GM18868 (cell line): ENCODE measurements at regions not wholly inside any gene's neighbourhood (a gene's known extent, or its start where the extent isn't known, plus 50 kb on each side); places are given as distances from the start of the nearest gene placed in this dataset.
"Not testable (repeated sequence)": the region's sequence is repeated elsewhere in the genome, so short reads cannot be mapped to it uniquely, and the experiment has no call there.

ENCODE experiments used
- ATAC-seq: cut with Tn5 transposase; IDR thresholded peaks from one replicate; pipeline ENCODE4 v1.9.1; 2021; ENCODE audit warnings: mild to moderate bottlenecking, moderate library complexity; ENCODE audit not compliant: unreplicated experiment

DNA sequence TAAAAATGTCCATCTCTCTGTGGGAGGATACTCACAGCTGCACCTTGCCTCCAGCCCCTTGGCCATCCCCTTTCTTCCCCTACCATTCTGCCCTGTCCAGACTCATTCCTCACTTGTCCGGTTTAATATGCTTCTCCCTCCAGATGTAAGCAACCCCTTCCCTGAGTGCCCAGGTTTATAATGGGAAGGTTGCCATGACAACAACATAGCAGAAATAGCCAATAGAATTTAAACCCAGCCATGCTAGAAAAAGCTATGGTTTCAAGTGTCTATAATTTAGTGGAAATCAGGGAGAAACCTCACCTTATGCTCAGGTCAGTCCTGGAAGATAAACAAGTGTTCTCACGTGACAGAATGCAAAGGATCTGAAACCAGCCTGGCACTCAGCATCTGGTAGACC, 196.0 kb upstream of the FZD8 start:
- ATAC-seq = no peak

- ATAC-seq = no peak
Observed at GRCh38 chr10:35835545-35835944, 193.4 kb upstream of the FZD8 start.

DNA sequence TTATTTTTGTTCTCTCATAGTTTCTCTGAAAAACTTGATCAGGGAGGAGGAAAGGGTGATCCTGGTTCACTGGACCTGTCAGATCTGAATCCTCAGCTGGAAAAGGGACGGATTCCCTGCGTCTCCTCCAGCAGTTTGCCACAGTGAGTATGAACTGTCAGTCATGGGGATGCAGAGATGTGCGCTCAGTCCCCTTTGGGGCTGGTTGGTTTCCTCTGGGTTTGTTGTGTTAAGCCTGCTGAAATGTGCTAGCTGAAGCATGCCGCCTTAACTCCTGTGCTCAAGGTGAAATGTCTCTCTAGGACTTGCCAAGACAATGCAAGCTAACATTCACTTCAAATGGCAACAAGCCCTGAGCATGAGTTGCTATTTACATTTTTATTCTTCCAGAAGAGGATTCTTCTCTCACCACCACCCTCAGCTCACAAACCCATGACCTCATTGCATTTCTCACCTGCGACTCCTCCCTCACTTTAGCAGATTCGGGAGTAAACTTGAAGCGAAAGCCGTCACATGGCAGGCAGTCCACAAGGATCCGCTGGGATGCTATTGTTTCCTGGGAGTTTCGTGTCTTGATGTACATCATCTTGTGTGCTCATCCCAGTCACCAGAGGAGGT, 192.9 kb upstream of the FZD8 start:
- ATAC-seq = no peak

GRCh38 chr10:35827783-35828182, 185.7 kb upstream of the FZD8 start:
- ATAC-seq = no peak

GRCh38 chr10:35824704-35825103, 182.6 kb upstream of the FZD8 start:
- no peak for ATAC-seq

GRCh38 chr10:35822316-35822715, 180.2 kb upstream of the FZD8 start:
- no peak for ATAC-seq

- ATAC-seq = peak; percentile 89
Observed at GRCh38 chr10:35821339-35821911, 179.3 kb upstream of the FZD8 start.

DNA sequence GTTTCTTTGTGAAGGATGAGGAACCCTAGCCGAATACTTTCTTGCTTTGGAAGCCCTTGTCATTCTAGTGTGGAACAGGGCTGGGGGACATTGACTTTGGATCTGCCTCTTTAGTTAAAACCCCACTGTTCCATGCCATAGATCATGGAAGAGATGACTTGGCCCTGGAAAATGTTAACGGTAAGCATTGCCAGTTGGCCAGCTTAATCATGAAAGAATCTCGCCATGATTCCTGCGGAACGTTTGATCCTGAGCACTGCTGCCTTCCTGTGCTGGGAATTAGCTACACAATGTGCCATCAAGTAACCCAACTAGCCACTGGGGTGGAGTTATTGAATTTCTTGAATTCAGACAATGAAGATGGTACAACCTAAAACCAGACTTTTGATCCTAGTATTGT, 177.6 kb upstream of the FZD8 start:
- no peak for ATAC-seq

GRCh38 chr10:35819011-35819410, 176.9 kb upstream of the FZD8 start:
- no peak for ATAC-seq

- ATAC-seq = not testable (repeated sequence)
Observed at GRCh38 chr10:35817109-35817508, 175.0 kb upstream of the FZD8 start.

GRCh38 chr10:35813219-35813618, 171.1 kb upstream of the FZD8 start:
- no peak for ATAC-seq

DNA sequence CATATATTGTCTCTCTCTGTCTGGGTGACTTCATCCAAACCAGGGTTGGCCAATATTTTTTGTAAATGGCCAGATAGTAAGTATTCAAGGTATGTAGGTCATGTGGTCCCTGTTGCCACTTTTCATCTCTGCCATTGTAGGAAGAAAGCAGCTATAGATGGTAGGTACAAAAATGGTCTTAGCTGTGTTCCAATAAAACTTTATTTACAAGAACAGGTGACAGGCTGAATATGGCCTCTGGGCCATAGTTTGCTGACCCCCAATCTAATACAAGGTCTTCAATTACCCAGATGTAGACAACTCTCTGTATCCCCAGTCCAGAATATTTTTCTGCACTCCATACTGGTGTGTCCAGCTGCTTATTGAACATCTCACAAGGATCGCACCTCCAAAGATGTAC, 166.2 kb upstream of the FZD8 start:
- no peak for ATAC-seq

- ATAC-seq = no peak
Observed at GRCh38 chr10:35803046-35803445, 160.9 kb upstream of the FZD8 start.

GRCh38 chr10:35797187-35797586, 155.1 kb upstream of the FZD8 start:
- ATAC-seq = no peak

DNA sequence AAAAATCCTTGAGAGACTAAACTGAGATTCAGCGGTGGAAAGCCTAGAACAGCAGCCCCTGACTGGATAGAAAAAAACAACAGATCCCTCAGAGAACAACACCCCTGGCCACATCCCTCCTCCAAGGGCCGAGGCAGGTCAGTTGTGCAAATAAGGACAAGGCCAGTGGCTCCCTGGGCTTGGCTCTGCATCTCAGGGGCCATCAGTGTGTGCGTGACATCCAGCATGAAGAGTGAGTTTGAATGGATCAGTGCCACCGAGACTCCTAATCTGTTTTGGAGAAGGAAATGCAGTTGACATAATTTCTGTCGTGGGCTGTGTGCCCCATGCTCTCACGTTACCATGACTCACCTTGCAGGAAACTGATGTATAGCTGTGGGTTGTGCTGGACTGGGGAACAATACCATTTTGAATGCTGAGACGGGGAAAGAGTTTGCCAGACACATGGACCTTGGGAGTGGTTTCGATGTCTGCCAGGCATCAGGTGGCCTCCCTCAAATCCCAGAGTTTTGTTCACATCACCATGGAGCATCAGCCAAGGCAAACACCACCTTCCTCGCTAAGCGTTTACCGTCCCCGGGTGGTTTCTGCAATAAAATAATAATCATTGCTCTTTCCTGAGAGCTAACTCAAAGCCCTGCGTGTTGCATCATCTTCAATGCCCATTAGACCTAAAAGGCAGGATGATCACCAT, 153.2 kb upstream of the FZD8 start:
- no peak for ATAC-seq

DNA sequence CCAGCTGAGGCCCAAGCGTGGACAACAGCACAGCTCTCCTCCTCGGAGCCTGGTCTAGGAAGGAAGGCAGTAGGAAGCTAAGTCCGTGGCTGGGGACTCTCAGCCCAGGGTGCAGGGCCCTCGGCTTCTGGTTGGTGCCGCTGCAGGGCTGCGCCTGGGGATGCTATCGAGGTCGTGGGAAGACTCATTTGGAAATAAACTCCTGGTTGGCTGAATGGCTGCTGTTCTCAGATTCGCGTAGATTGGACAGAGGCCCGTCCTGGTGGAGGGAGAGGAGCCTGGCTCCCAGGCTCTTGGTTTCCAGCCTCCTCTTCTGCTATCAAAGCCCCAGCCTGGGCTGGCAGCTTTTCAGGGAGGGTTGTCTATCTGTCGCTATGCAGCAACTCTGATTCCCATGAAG, 152.6 kb upstream of the FZD8 start:
- no peak for ATAC-seq

- no peak for ATAC-seq
Observed at GRCh38 chr10:35792291-35792690, 150.2 kb upstream of the FZD8 start.

DNA sequence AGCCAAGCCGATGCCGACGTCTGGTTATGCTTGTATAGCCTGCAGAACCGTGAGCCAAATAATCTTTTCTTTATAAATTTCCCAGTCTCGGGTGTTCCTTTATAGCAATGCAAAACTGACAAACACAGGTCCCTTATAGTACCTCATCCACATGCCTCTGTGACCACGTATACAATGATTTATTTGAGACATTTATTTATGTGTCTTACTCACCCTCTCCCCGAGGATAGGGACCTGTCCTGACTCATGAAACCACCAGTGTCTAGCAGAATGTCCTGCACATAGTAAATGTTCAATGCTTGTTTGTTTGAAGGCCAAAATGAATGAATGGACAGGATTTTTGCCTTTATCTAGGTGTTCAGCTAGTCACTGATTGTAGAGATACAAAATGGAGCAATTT, 147.9 kb upstream of the FZD8 start:
- no peak for ATAC-seq

DNA sequence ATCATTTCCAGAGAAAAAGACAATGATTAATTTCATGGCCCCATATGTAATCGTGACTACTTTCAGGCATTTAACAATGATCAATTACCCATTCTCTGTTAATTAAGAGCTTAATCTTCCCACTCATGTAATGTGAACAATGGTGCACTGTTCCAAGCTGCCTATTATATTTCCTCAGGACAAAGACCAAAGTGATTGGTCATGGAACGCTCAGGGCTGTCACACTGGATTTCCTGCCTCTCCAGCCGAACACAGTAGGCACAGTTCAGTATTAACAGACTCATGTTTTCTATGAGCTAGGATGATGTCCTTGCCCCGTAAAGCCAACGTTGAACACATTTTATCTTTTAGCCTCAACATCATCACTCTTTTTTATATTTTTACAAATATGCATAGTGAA, 142.7 kb upstream of the FZD8 start:
- no peak for ATAC-seq

GRCh38 chr10:35783305-35783838, 141.3 kb upstream of the FZD8 start:
- no peak for ATAC-seq

GRCh38 chr10:35781643-35782035, 139.5 kb upstream of the FZD8 start:
- ATAC-seq = no peak

GRCh38 chr10:35780970-35781642, 139.0 kb upstream of the FZD8 start:
- no peak for ATAC-seq
